GM12878 (cell line): ENCODE measurements at regions not wholly inside any gene's neighbourhood (a gene's known extent, or its start where the extent isn't known, plus 50 kb on each side); places are given as distances from the start of the nearest gene placed in this dataset.
A peak's percentile ranks its signal among the peaks of the same experiment; 100 is the strongest.

Experiments
- ASH2L ChIP-seq: fragments of 300-600, 200-600 bp; sonication (generic); IDR thresholded peaks from 2 replicates; pipeline ENCODE4 v1.6.1; 2017; ENCODE audit warnings: low read depth, mild to moderate bottlenecking, borderline replicate concordance
- CEBPZ ChIP-seq: fragments of 150-350 bp; IDR thresholded peaks from 2 replicates; pipeline ENCODE4 v1.6.1; 2016; ENCODE audit warnings: low read depth, low read length
- FOXM1 ChIP-seq: IDR thresholded peaks from 2 replicates; pipeline ENCODE4 v1.6.1; 2012; ENCODE audit warnings: low read depth, mild to moderate bottlenecking, inconsistent platforms, low read length, moderate library complexity
- GABPA ChIP-seq: IDR thresholded peaks from 2 replicates; pipeline ENCODE4 v1.6.1; 2014; ENCODE audit warnings: antibody characterized with exemption, low read depth, mild to moderate bottlenecking, inconsistent platforms
- HDAC6 ChIP-seq: fragments of 200-600 bp; sonication (generic); IDR thresholded peaks from one replicate; pipeline ENCODE4 v1.8.0; 2017; ENCODE audit warnings: antibody characterized with exemption; ENCODE audit not compliant: unreplicated experiment
- JUND ChIP-seq: IDR thresholded peaks from 2 replicates; pipeline ENCODE4 v1.6.1; 2012; ENCODE audit warnings: low read depth, mild to moderate bottlenecking, low read length, improper control_type of control experiment, moderate library complexity
- KLF5 ChIP-seq: fragments of 450-650 bp; IDR thresholded peaks from 2 replicates; pipeline ENCODE4 v1.6.1; 2014; ENCODE audit warnings: mild to moderate bottlenecking; ENCODE audit not compliant: partially characterized antibody
- MXI1 ChIP-seq: fragments of 150-350 bp; IDR thresholded peaks from 2 replicates; pipeline ENCODE4 v1.6.1; 2011; ENCODE audit warnings: low read depth, mild to moderate bottlenecking, inconsistent platforms, low read length, improper control_type of control experiment
- MYC ChIP-seq: IDR thresholded peaks from 2 replicates; pipeline ENCODE4 v1.6.1; 2011; ENCODE audit warnings: mild to moderate bottlenecking, low read length, moderate library complexity, inconsistent platforms; ENCODE audit not compliant: insufficient read depth, insufficient replicate concordance, insufficient read length, severe bottlenecking
- PAX8 ChIP-seq: fragments of 450-650 bp; IDR thresholded peaks from 2 replicates; pipeline ENCODE4 v1.6.1; 2017; ENCODE audit warnings: mild to moderate bottlenecking, moderate library complexity
- RBBP5 ChIP-seq: fragments of 200-600 bp; sonication (generic); conservative IDR thresholded peaks from 2 replicates; pipeline ENCODE4 v1.6.1; 2016
- RFX5 ChIP-seq: IDR thresholded peaks from 2 replicates; pipeline ENCODE4 v1.6.1; 2011; ENCODE audit warnings: low read depth, low read length, improper control_type of control experiment
- SIN3A ChIP-seq: IDR thresholded peaks from 2 replicates; pipeline ENCODE4 v1.6.1; 2012; ENCODE audit warnings: low read depth, low read length, improper control_type of control experiment
- SKIL ChIP-seq: fragments of 450-650 bp; IDR thresholded peaks from 2 replicates; pipeline ENCODE4 v1.6.1; 2017; ENCODE audit warnings: mild to moderate bottlenecking, low read depth, inconsistent platforms; ENCODE audit not compliant: poor library complexity, severe bottlenecking
- SREBF2 ChIP-seq: IDR thresholded peaks from 2 replicates; pipeline ENCODE4 v1.6.1; 2012; ENCODE audit warnings: mild to moderate bottlenecking, low read length
- SRF ChIP-seq, 2 experiments: IDR thresholded peaks; 2 replicates each; pipeline ENCODE4 v1.6.1; 2011; ENCODE audit warnings: low read depth in 2 of 2, low read length in 2 of 2, mild to moderate bottlenecking in 1 of 2, moderate library complexity in 1 of 2
- STAT3 ChIP-seq: IDR thresholded peaks from 2 replicates; pipeline ENCODE4 v1.6.1; 2011; ENCODE audit warnings: low read depth, low read length, improper control_type of control experiment
- SUPT20H ChIP-seq: IDR thresholded peaks from 2 replicates; pipeline ENCODE4 v1.6.1; 2011; ENCODE audit warnings: low read depth, mild to moderate bottlenecking, low read length, moderate library complexity, borderline replicate concordance; ENCODE audit not compliant: control insufficient read depth
- TAF1 ChIP-seq: IDR thresholded peaks from 2 replicates; pipeline ENCODE4 v1.6.1; 2011; ENCODE audit warnings: mild to moderate bottlenecking, low read depth, low read length, borderline replicate concordance
- ZSCAN29 ChIP-seq: fragments of 450-650 bp; IDR thresholded peaks from 2 replicates; pipeline ENCODE4 v1.6.1; 2017; ENCODE audit warnings: mild to moderate bottlenecking, moderate library complexity
- ZZZ3 ChIP-seq: IDR thresholded peaks from 2 replicates; pipeline ENCODE4 v1.6.1; 2011; ENCODE audit warnings: low read depth; ENCODE audit not compliant: control insufficient read depth, insufficient read length
- TF ChIP-seq, protein P1 (sequence below): fragments of 150-350 bp; IDR thresholded peaks from 2 replicates; pipeline ENCODE4 v1.6.1; 2014; ENCODE audit warnings: mild to moderate bottlenecking, low read depth, low read length

DNA sequence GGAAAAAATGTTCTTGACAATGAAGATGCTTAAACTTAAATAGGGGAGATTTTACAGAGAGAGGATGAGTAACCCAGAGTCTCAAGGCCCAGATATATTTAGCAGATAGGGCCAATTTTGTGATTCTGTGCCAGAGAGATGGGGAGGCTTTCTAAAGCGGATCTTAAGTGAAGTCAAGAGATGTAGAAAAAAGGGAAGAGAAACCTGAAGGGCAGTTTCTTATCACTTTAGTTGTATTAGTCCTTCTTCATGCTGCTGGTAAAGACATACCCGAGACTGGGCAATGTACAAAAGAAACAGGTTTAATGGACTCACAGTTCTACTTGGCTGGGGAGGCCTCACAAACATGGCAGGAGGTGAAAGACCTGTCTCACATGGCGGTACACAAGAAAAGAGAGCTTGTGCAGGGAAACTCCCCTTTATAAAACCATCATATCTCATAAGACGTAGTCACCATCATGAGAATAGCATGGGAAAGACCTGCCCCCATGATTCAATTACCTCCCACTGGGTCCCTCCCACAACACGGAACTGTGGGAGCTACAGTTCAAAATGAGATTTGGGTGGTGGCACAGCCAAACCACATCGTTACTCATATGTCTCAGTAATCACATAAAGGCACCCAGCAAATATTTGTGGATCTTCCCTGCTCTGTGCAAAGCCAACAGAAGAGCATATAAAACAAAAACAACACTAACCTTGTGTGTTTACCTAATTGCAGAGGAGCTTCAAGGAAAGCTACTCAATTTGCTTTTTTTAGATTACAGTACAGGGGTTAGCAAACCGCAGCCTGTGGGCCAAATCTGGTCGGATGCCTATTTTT is 102.6 kb upstream of the MYCBP2 start (continued):
- TF ChIP-seq ZZZ3: no peak
- 0 out of 2 replicates have a peak, but pooled peaks have one; percentile 71 for TF ChIP-seq STAT3
- peak; percentile 78 for TF ChIP-seq FOXM1
- TF ChIP-seq KLF5: peak; percentile 38
- TF ChIP-seq CEBPZ: no peak
- TF ChIP-seq PAX8: 0 out of 2 replicates have a peak, but pooled peaks have one; percentile 52
- no peak for TF ChIP-seq RFX5
- no peak for TF ChIP-seq HDAC6
- TF ChIP-seq, protein P1, sequence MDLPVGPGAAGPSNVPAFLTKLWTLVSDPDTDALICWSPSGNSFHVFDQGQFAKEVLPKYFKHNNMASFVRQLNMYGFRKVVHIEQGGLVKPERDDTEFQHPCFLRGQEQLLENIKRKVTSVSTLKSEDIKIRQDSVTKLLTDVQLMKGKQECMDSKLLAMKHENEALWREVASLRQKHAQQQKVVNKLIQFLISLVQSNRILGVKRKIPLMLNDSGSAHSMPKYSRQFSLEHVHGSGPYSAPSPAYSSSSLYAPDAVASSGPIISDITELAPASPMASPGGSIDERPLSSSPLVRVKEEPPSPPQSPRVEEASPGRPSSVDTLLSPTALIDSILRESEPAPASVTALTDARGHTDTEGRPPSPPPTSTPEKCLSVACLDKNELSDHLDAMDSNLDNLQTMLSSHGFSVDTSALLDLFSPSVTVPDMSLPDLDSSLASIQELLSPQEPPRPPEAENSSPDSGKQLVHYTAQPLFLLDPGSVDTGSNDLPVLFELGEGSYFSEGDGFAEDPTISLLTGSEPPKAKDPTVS: no peak
- peak; percentile 35; the same call in 1 of the 2 replicates for TF ChIP-seq TAF1
- TF ChIP-seq JUND: no peak
- no peak for TF ChIP-seq MXI1
- no peak for TF ChIP-seq SREBF2
- no peak for TF ChIP-seq GABPA
- no peak for TF ChIP-seq SUPT20H
- TF ChIP-seq SKIL: peak; percentile 96
- peak; percentile 82 for TF ChIP-seq ZSCAN29
- no peak for TF ChIP-seq SIN3A
- TF ChIP-seq MYC: no peak
- no peak for TF ChIP-seq ASH2L
- no peak for TF ChIP-seq SRF (IDR thresholded peaks at IDR 0.05; ENCODE audit: low read depth in 2 of 2, low read length in 2 of 2)
- no peak for TF ChIP-seq RBBP5
